Mammary epithelial cell (primary cell): ENCODE measurements at regions not wholly inside any gene's neighbourhood (a gene's known extent, or its start where the extent isn't known, plus 50 kb on each side); places are given as distances from the start of the nearest gene placed in this dataset.
"Not testable (repeated sequence)": the region's sequence is repeated elsewhere in the genome, so short reads cannot be mapped to it uniquely, and the experiment has no call there.

ENCODE experiments used
- CTCF ChIP-seq, 2 donors: IDR thresholded peaks in 1 of 2; conservative IDR thresholded peaks in 1 of 2; 2 replicates each; pipeline ENCODE4 v1.5.1; 2011 to 2012; ENCODE audit warnings: inconsistent platforms in 2 of 2, low read length in 2 of 2, mild to moderate bottlenecking in 2 of 2, control low read depth in 1 of 2, low read depth in 1 of 2; ENCODE audit not compliant: insufficient read depth in 1 of 2; ENCODE audit errors: extremely low read depth in 1 of 2
- EZH2 ChIP-seq: IDR thresholded peaks from 2 replicates; pipeline ENCODE4 v1.6.1; 2012; ENCODE audit warnings: low read length, inconsistent platforms, borderline replicate concordance

- not testable (repeated sequence) for TF ChIP-seq CTCF (conservative IDR thresholded peaks at IDR 0.05 in 1 of 2, IDR thresholded peaks at IDR 0.05 in 1 of 2; ENCODE audit: extremely low read depth in 1 of 2, insufficient read depth in 1 of 2, low read depth in 1 of 2, low read length in 2 of 2); EZH2
Measured at GRCh38 chr2:38238705-38239104, 138.4 kb downstream of the ATL2 start.
